H9 (cell line): ENCODE measurements at regions not wholly inside any gene's neighbourhood (a gene's known extent, or its start where the extent isn't known, plus 50 kb on each side); places are given as distances from the start of the nearest gene placed in this dataset.

ENCODE experiments used
- DNase-seq: peaks from one replicate; pipeline ENCODE4 v3.0.0-alpha.2; 2017
- H2AFZ ChIP-seq: one replicate; pipeline ENCODE4 v1.6.1; 2013; ENCODE audit warnings: mild to moderate bottlenecking, low read length, control low read depth, moderate library complexity
- H2AK5ac ChIP-seq: 2 replicates; pipeline ENCODE4 v1.6.1; 2013; ENCODE audit warnings: low read length, control low read depth, mixed read lengths; ENCODE audit not compliant: insufficient read length
- H2BK120ac ChIP-seq: one replicate; pipeline ENCODE4 v1.6.1; 2013; ENCODE audit warnings: low read depth, mild to moderate bottlenecking, low read length, control low read depth, inconsistent platforms; ENCODE audit not compliant: poor library complexity, severe bottlenecking
- H2BK12ac ChIP-seq: 2 replicates; pipeline ENCODE4 v1.6.1; 2013; ENCODE audit warnings: low read length, control low read depth, mixed read lengths, low read depth; ENCODE audit not compliant: insufficient read length
- H2BK15ac ChIP-seq: 2 replicates; pipeline ENCODE4 v1.6.1; 2013; ENCODE audit warnings: low read depth, low read length, control low read depth
- H2BK20ac ChIP-seq: one replicate; pipeline ENCODE4 v1.6.1; 2013; ENCODE audit warnings: low read depth, mild to moderate bottlenecking, low read length, control low read depth, inconsistent platforms; ENCODE audit not compliant: poor library complexity, severe bottlenecking
- H2BK5ac ChIP-seq: 2 replicates; pipeline ENCODE4 v1.6.1; 2013; ENCODE audit warnings: low read length, control low read depth, mixed read lengths; ENCODE audit not compliant: insufficient read length
- H3K14ac ChIP-seq: 2 replicates; pipeline ENCODE4 v1.6.1; 2013; ENCODE audit warnings: low read length, control low read depth; ENCODE audit not compliant: insufficient read depth
- H3K18ac ChIP-seq: 2 replicates; pipeline ENCODE4 v1.6.1; 2013; ENCODE audit warnings: low read depth, mild to moderate bottlenecking, mixed read lengths, low read length, control low read depth; ENCODE audit not compliant: insufficient read length
- H3K23ac ChIP-seq: 2 replicates; pipeline ENCODE4 v1.6.1; 2013; ENCODE audit warnings: low read length, control low read depth, mixed read lengths, low read depth; ENCODE audit not compliant: insufficient read length
- H3K23me2 ChIP-seq: 2 replicates; pipeline ENCODE4 v1.6.1; 2013; ENCODE audit warnings: low read depth, mild to moderate bottlenecking, mixed read lengths, low read length, control low read depth; ENCODE audit not compliant: insufficient read length, poor library complexity, severe bottlenecking
- H3K27ac ChIP-seq: 2 replicates; pipeline ENCODE4 v1.5.1; 2013; ENCODE audit warnings: low read length, control low read depth, mixed read lengths, low read depth; ENCODE audit not compliant: insufficient read length
- H3K27me3 ChIP-seq: 2 replicates; pipeline ENCODE4 v1.6.1; 2013; ENCODE audit warnings: low read length, control low read depth, inconsistent platforms; ENCODE audit not compliant: insufficient read depth
- H3K4ac ChIP-seq: 2 replicates; pipeline ENCODE4 v1.6.1; 2013; ENCODE audit warnings: low read depth, mild to moderate bottlenecking, control low read depth, inconsistent platforms, low read length, moderate library complexity
- H3K4me1 ChIP-seq: 2 replicates; pipeline ENCODE4 v1.6.1; 2013; ENCODE audit warnings: low read length, control low read depth, inconsistent platforms; ENCODE audit not compliant: insufficient read depth
- H3K4me2 ChIP-seq: 2 replicates; pipeline ENCODE4 v1.6.1; 2013; ENCODE audit warnings: low read length, control low read depth, mixed read lengths; ENCODE audit not compliant: insufficient read length, insufficient read depth
- H3K56ac ChIP-seq: 2 replicates; pipeline ENCODE4 v1.6.1; 2013; ENCODE audit warnings: low read depth, mild to moderate bottlenecking, mixed read lengths, low read length, control low read depth; ENCODE audit not compliant: insufficient read length
- H3K79me1 ChIP-seq: 2 replicates; pipeline ENCODE4 v1.6.1; 2013; ENCODE audit warnings: low read depth, mild to moderate bottlenecking, moderate library complexity, low read length, control low read depth, inconsistent platforms; ENCODE audit not compliant: insufficient read depth, poor library complexity, severe bottlenecking
- H3K79me2 ChIP-seq: 2 replicates; pipeline ENCODE4 v1.6.1; 2013; ENCODE audit warnings: low read length, control low read depth, inconsistent platforms; ENCODE audit not compliant: insufficient read depth
- H3K9ac ChIP-seq: 2 replicates; pipeline ENCODE4 v1.6.1; 2013; ENCODE audit warnings: low read length, control low read depth, mixed read lengths; ENCODE audit not compliant: insufficient read length; ENCODE audit errors: extremely low read depth
- H3K9me3 ChIP-seq: one replicate; pipeline ENCODE4 v1.6.1; 2013; ENCODE audit warnings: low read depth, low read length, inconsistent platforms; ENCODE audit not compliant: control insufficient read depth
- H3T11ph ChIP-seq: one replicate; pipeline ENCODE4 v1.6.1; 2013; ENCODE audit warnings: mild to moderate bottlenecking, low read length, control low read depth, inconsistent platforms
- H4K20me1 ChIP-seq: one replicate; pipeline ENCODE4 v1.6.1; 2013; ENCODE audit not compliant: control insufficient read depth, insufficient read length, insufficient read depth
- H4K5ac ChIP-seq: 2 replicates; pipeline ENCODE4 v1.6.1; 2013; ENCODE audit warnings: low read depth, mild to moderate bottlenecking, mixed read lengths, low read length, control low read depth; ENCODE audit not compliant: insufficient read length
- H4K8ac ChIP-seq: replicated peaks from 2 replicates; pipeline ENCODE4 v1.6.1; 2013; ENCODE audit warnings: low read length, control low read depth, mixed read lengths, low read depth; ENCODE audit not compliant: insufficient read length
- H4K91ac ChIP-seq: 2 replicates; pipeline ENCODE4 v1.6.1; 2013; ENCODE audit warnings: low read depth, mild to moderate bottlenecking, moderate library complexity, mixed read lengths, low read length, control low read depth; ENCODE audit not compliant: insufficient read length
- H3K27ac Mint-ChIP-seq, 3 experiments: 2 replicates in 2 of 3; 3 replicates in 1 of 3; pipeline ENCODE4 v1.8.0; 2020 to 2021; ENCODE audit warnings: mixed read lengths in 3 of 3, mild to moderate bottlenecking in 1 of 3, moderate library complexity in 1 of 3
- H3K27me3 Mint-ChIP-seq: 2 replicates; pipeline ENCODE4 v1.8.0; 2021; ENCODE audit warnings: low read depth, mild to moderate bottlenecking, moderate library complexity, mixed read lengths
- H3K36me3 Mint-ChIP-seq, 3 experiments: 2 replicates in 2 of 3; 3 replicates in 1 of 3; pipeline ENCODE4 v1.8.0; 2020 to 2021; ENCODE audit warnings: low read depth in 3 of 3, mixed read lengths in 3 of 3; ENCODE audit not compliant: insufficient read depth in 1 of 3
- H3K4me1 Mint-ChIP-seq, 2 experiments: 2 replicates each; pipeline ENCODE4 v1.8.0; 2020; ENCODE audit warnings: mixed read lengths in 2 of 2
- H3K4me3 Mint-ChIP-seq, 2 experiments: 2 replicates in 1 of 2; 3 replicates in 1 of 2; pipeline ENCODE4 v1.8.0; 2020 to 2021; ENCODE audit warnings: mild to moderate bottlenecking in 2 of 2, mixed read lengths in 2 of 2, moderate library complexity in 1 of 2
- H3K9me3 Mint-ChIP-seq, 2 experiments: 2 replicates in 1 of 2; 3 replicates in 1 of 2; pipeline ENCODE4 v1.8.0; 2020; ENCODE audit warnings: mild to moderate bottlenecking in 2 of 2, mixed read lengths in 2 of 2, moderate library complexity in 1 of 2
- CTCF ChIP-seq: fragments of 200-600 bp; sonication (generic); conservative IDR thresholded peaks from 3 replicates; pipeline ENCODE4 v1.8.0; 2021; ENCODE audit warnings: antibody characterized with exemption, mild to moderate bottlenecking
- WGBS: extraction: QIAGEN DNeasy Blood & Tissue Kit; methylation state at CpG from one replicate; pipeline ENCODE4 v1.1.7; 2013; ENCODE audit warnings: missing lambda C conversion rate, low lambda C conversion rate, mixed read lengths; ENCODE audit not compliant: insufficient read length; ENCODE audit errors: extremely low coverage; 5-methylcytosine and 5-hydroxymethylcytosine counted together

GRCh38 chr4:158122501-158122900 is 50.3 kb downstream of the GASK1B start:
- no peaks in the 10 kb centered on the region for H3K27me3 ChIP-seq
- DNase-seq: no peak
- H3K23me2 ChIP-seq: no peaks in the 10 kb centered on the region
- no peaks in the 10 kb centered on the region for H3K4me1 ChIP-seq
- no peak overlapping the region for H2BK120ac ChIP-seq
- no peaks in the 10 kb centered on the region for H3K79me1 ChIP-seq
- H3K79me2 ChIP-seq: no peaks in the 10 kb centered on the region
- WGBS: no CpG with 5 or more reads among the region's 2 CpGs
- no peak overlapping the region for H2BK5ac ChIP-seq
- Mint-ChIP-seq H3K4me1 (peaks cover 10 to 12% of the 10 kb centered on the region in 2 experiments), H3K27me3 (no peaks in the 10 kb centered on the region), H3K9me3 (no peaks in the 10 kb centered on the region), H3K27ac (no peak overlapping the region), H3K36me3 (no peaks in the 10 kb centered on the region), H3K4me3 (no peak overlapping the region)
- no peak overlapping the region for H3T11ph ChIP-seq
- no peaks in the 10 kb centered on the region for H3K9me3 ChIP-seq
- H2BK12ac ChIP-seq: no peak overlapping the region
- no peak overlapping the region for H3K9ac ChIP-seq
- no peak overlapping the region for H3K23ac ChIP-seq
- no peak overlapping the region for H3K56ac ChIP-seq
- H3K4ac ChIP-seq: no peak overlapping the region
- no peak overlapping the region for H4K5ac ChIP-seq
- no peak overlapping the region for H4K91ac ChIP-seq
- H4K8ac ChIP-seq: no peak overlapping the region
- H3K14ac ChIP-seq: no peak overlapping the region
- no peak for TF ChIP-seq CTCF
- H2BK15ac ChIP-seq: no peak overlapping the region
- no peak overlapping the region for H3K18ac ChIP-seq
- no peak overlapping the region for H2BK20ac ChIP-seq
- H2AFZ ChIP-seq: no peak overlapping the region
- no peak overlapping the region for H2AK5ac ChIP-seq
- H4K20me1 ChIP-seq: no peaks in the 10 kb centered on the region
- no peak overlapping the region for H3K27ac ChIP-seq
- no peak overlapping the region for H3K4me2 ChIP-seq
